RCC 7860 (cell line): ENCODE measurements at regions not wholly inside any gene's neighbourhood (a gene's known extent, or its start where the extent isn't known, plus 50 kb on each side); places are given as distances from the start of the nearest gene placed in this dataset.

Source experiments
- DNase-seq: peaks from one replicate; pipeline ENCODE4 v3.0.0-alpha.2; 2015; ENCODE audit warnings: low spot score
- FAIRE-seq: peaks from 2 replicates; lab custom pipeline; 2012; peaks lifted over from hg19 to GRCh38; lab: Jason Lieb, UNC

GRCh38 chr14:84819528-84819927 lies 710.4 kb upstream of the FLRT2 start:
- no peak for FAIRE-seq

GRCh38 chr14:84825481-84826251 lies 704.3 kb upstream of the FLRT2 start:
- FAIRE-seq (no peak), DNase-seq (no peak)

More at GRCh38 chr14:84819528-84819927, 710.4 kb upstream of the FLRT2 start:
- DNase-seq, result no peak

- no peak for FAIRE-seq
- DNase-seq, result no peak
Measured at GRCh38 chr14:84826294-84826693, 703.6 kb upstream of the FLRT2 start.

GRCh38 chr14:84850595-84850994 lies 679.3 kb upstream of the FLRT2 start:
- no peak for FAIRE-seq
- DNase-seq, result no peak

- FAIRE-seq (no peak), DNase-seq (no peak)
Measured at GRCh38 chr14:84856751-84857534, 673.0 kb upstream of the FLRT2 start.

GRCh38 chr14:84857571-84857970 lies 672.4 kb upstream of the FLRT2 start:
- FAIRE-seq (no peak), DNase-seq (no peak)

- no peak for FAIRE-seq
Measured at GRCh38 chr14:84859116-84859515, 670.8 kb upstream of the FLRT2 start.

GRCh38 chr14:84864548-84865271 lies 665.2 kb upstream of the FLRT2 start:
- no peak for DNase-seq

More at GRCh38 chr14:84859116-84859515, 670.8 kb upstream of the FLRT2 start:
- no peak for DNase-seq

GRCh38 chr14:84871734-84872133 lies 658.2 kb upstream of the FLRT2 start:
- no peak for FAIRE-seq

More at GRCh38 chr14:84864548-84865271, 665.2 kb upstream of the FLRT2 start:
- FAIRE-seq, result no peak

GRCh38 chr14:84874436-84874835 lies 655.5 kb upstream of the FLRT2 start:
- FAIRE-seq, result no peak
- DNase-seq, result no peak

More at GRCh38 chr14:84871734-84872133, 658.2 kb upstream of the FLRT2 start:
- no peak for DNase-seq

- FAIRE-seq (no peak), DNase-seq (no peak)
Measured at GRCh38 chr14:84877061-84877460, 652.9 kb upstream of the FLRT2 start.

GRCh38 chr14:84882830-84883229 lies 647.1 kb upstream of the FLRT2 start:
- DNase-seq (no peak), FAIRE-seq (no peak)

GRCh38 chr14:84885061-84885460 lies 644.9 kb upstream of the FLRT2 start:
- FAIRE-seq (no peak), DNase-seq (no peak)

- DNase-seq, result no peak
- no peak for FAIRE-seq
Measured at GRCh38 chr14:84891404-84891803, 638.5 kb upstream of the FLRT2 start.

GRCh38 chr14:84894254-84894653 lies 635.7 kb upstream of the FLRT2 start:
- DNase-seq (no peak), FAIRE-seq (no peak)

GRCh38 chr14:84922370-84922769 lies 607.6 kb upstream of the FLRT2 start:
- DNase-seq (no peak), FAIRE-seq (no peak)

GRCh38 chr14:84926656-84927055 lies 603.3 kb upstream of the FLRT2 start:
- FAIRE-seq, result no peak
- DNase-seq, result no peak

- no peak for DNase-seq
Measured at GRCh38 chr14:84927096-84927827, 602.7 kb upstream of the FLRT2 start.

GRCh38 chr14:84929086-84929485 lies 600.9 kb upstream of the FLRT2 start:
- FAIRE-seq (no peak), DNase-seq (no peak)

More at GRCh38 chr14:84927096-84927827, 602.7 kb upstream of the FLRT2 start:
- no peak for FAIRE-seq

- no peak for DNase-seq
- FAIRE-seq, result no peak
Measured at GRCh38 chr14:84929834-84930233, 600.1 kb upstream of the FLRT2 start.

GRCh38 chr14:84937016-84937415 lies 592.9 kb upstream of the FLRT2 start:
- FAIRE-seq (no peak), DNase-seq (no peak)
